SK-N-SH (cell line): ENCODE measurements at regions not wholly inside any gene's neighbourhood (a gene's known extent, or its start where the extent isn't known, plus 50 kb on each side); places are given as distances from the start of the nearest gene placed in this dataset.

ENCODE experiments used
- CTCF ChIP-seq: fragments of 200-600 bp; sonication (generic); IDR thresholded peaks from 2 replicates; pipeline ENCODE4 v1.6.1; 2017; ENCODE audit warnings: antibody characterized with exemption, mild to moderate bottlenecking, moderate library complexity
- EP300 ChIP-seq, 2 experiments: IDR thresholded peaks; 2 replicates each; pipeline versions ENCODE4 v1.4.0 to v1.6.1; 2012; ENCODE audit warnings: borderline replicate concordance in 1 of 2, low read depth in 1 of 2, low read length in 1 of 2
- EZH2phosphoT487 ChIP-seq: fragments of 200-600 bp; sonication (generic); IDR thresholded peaks from 2 replicates; pipeline ENCODE4 v1.6.1; 2017; ENCODE audit warnings: low read depth, mixed run types, mild to moderate bottlenecking, antibody characterized with exemption, moderate library complexity, borderline replicate concordance
- FOSL2 ChIP-seq: IDR thresholded peaks from 2 replicates; pipeline ENCODE4 v1.4.0; 2012; ENCODE audit warnings: low read depth, mild to moderate bottlenecking, moderate library complexity, borderline replicate concordance
- GABPA ChIP-seq: IDR thresholded peaks from 2 replicates; pipeline ENCODE4 v1.4.0; 2012; ENCODE audit warnings: low read depth, mild to moderate bottlenecking
- MAX ChIP-seq: IDR thresholded peaks from 2 replicates; pipeline ENCODE4 v1.4.0; 2012; ENCODE audit warnings: low read depth
- NFIC ChIP-seq: IDR thresholded peaks from 2 replicates; pipeline ENCODE4 v1.4.0; 2012; ENCODE audit warnings: borderline replicate concordance
- RAD21 ChIP-seq: IDR thresholded peaks from 2 replicates; pipeline ENCODE4 v1.6.1; 2012; ENCODE audit warnings: mild to moderate bottlenecking, low read length
- REST ChIP-seq: IDR thresholded peaks from 2 replicates; pipeline ENCODE4 v1.6.1; 2012; ENCODE audit warnings: mild to moderate bottlenecking, low read depth, low read length, moderate library complexity
- SIN3A ChIP-seq: IDR thresholded peaks from 2 replicates; pipeline ENCODE4 v1.6.1; 2012; ENCODE audit warnings: low read depth, mild to moderate bottlenecking, low read length, moderate library complexity, borderline replicate concordance
- TAF1 ChIP-seq: IDR thresholded peaks from 2 replicates; pipeline ENCODE4 v1.6.1; 2012; ENCODE audit warnings: low read depth, mild to moderate bottlenecking, low read length, moderate library complexity, borderline replicate concordance
- YY1 ChIP-seq: IDR thresholded peaks from 2 replicates; pipeline ENCODE4 v1.4.0; 2012; ENCODE audit warnings: low read depth, mild to moderate bottlenecking

GRCh38 chr13:109281017-109281902, 505.1 kb downstream of the IRS2 start:
- no peak for TF ChIP-seq REST
- TF ChIP-seq RAD21 = no peak
- no peak for TF ChIP-seq CTCF
- TF ChIP-seq MAX = no peak
- no peak for TF ChIP-seq EP300 (IDR thresholded peaks at IDR 0.05; ENCODE audit: borderline replicate concordance in 1 of 2, low read depth in 1 of 2, low read length in 1 of 2)
- no peak for TF ChIP-seq TAF1
- no peak for TF ChIP-seq EZH2phosphoT487
- no peak for TF ChIP-seq SIN3A
- no peak for TF ChIP-seq YY1
- no peak for TF ChIP-seq NFIC
- no peak for TF ChIP-seq FOSL2
- no peak for TF ChIP-seq GABPA
